Ectodermal cell (in vitro differentiated cells): ENCODE measurements at regions not wholly inside any gene's neighbourhood (a gene's known extent, or its start where the extent isn't known, plus 50 kb on each side); places are given as distances from the start of the nearest gene placed in this dataset.

ENCODE experiments used
- H3K27ac ChIP-seq: 2 replicates; pipeline ENCODE4 v1.7.0; 2013; ENCODE audit warnings: mild to moderate bottlenecking, low read depth, low read length; ENCODE audit not compliant: insufficient read depth, poor library complexity, severe bottlenecking
- H3K27me3 ChIP-seq: 2 replicates; pipeline ENCODE4 v1.7.0; 2013; ENCODE audit warnings: mild to moderate bottlenecking, low read length; ENCODE audit not compliant: insufficient read depth, control insufficient read depth, poor library complexity, severe bottlenecking
- H3K36me3 ChIP-seq: one replicate; pipeline ENCODE4 v1.7.0; 2013; ENCODE audit warnings: low read length; ENCODE audit not compliant: control insufficient read depth, insufficient read depth
- H3K4me1 ChIP-seq: one replicate; pipeline ENCODE4 v1.7.0; 2013; ENCODE audit warnings: low read length; ENCODE audit not compliant: control insufficient read depth, insufficient read depth
- H3K4me3 ChIP-seq: 2 replicates; pipeline ENCODE4 v1.7.0; 2013; ENCODE audit warnings: low read depth, low read length, control low read depth; ENCODE audit not compliant: insufficient read depth
- H3K9me3 ChIP-seq: 2 replicates; pipeline ENCODE4 v1.7.0; 2013; ENCODE audit warnings: mild to moderate bottlenecking, low read length, moderate library complexity; ENCODE audit not compliant: control insufficient read depth
- WGBS, 2 experiments: methylation state at CpG; one replicate each; pipeline ENCODE4 v1.1.7; 2013; ENCODE audit warnings: missing lambda C conversion rate in 2 of 2; 5-methylcytosine and 5-hydroxymethylcytosine counted together

DNA sequence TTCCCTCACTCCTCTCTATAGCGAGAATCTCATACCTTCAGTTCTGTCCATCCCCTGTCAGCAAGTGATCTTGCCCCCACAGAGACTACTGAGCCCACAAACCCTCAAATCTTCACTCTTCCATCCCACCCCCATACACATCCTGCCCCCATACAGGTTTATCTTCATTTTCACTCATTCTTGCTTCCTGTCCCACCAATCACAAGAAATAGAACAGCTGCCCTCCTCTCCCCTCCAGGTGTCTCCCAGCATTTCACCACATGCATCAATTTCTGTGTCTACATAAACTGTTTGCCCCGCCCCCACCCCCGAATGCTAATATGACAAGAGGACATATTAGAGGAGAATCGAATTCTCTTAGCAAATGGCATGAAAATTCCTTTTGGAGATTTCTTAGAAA is 54.9 kb upstream of the CARMIL1 start:
- H3K9me3 ChIP-seq, result no peaks in the 10 kb centered on the region
- no peaks in the 10 kb centered on the region for H3K27me3 ChIP-seq
- no peaks in the 10 kb centered on the region for H3K4me1 ChIP-seq
- no peaks in the 10 kb centered on the region for H3K36me3 ChIP-seq
- WGBS, 2 experiments, result 96 to 98% methylated on average over 4 of the region's 4 CpGs
- H3K27ac ChIP-seq, result no peak overlapping the region
- H3K4me3 ChIP-seq, result no peak overlapping the region

DNA sequence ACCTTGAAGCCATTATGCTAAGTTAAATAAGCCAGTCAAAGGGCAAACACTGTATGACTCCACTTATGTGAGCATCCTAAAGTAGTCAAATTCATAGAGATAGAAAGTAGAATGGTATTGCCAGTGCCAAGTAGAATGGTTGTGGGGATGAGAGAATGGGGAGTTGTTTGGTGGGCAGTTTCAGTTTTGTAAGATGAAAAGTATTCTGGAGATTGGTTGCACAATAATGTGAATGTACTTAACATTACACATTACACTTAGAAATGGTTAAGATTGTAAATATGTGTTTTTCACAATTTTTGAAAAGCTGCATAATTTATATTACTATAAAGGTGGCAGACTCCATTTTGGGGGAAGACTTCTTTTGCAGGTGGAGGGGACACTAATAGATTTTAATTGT is 51.3 kb upstream of the CARMIL1 start:
- Histone ChIP-seq H3K4me3 (no peak overlapping the region), H3K36me3 (no peaks in the 10 kb centered on the region), H3K4me1 (no peaks in the 10 kb centered on the region), H3K9me3 (no peaks in the 10 kb centered on the region), H3K27ac (no peak overlapping the region), H3K27me3 (no peaks in the 10 kb centered on the region)
